OCI-LY1 (cell line): ENCODE measurements at regions not wholly inside any gene's neighbourhood (a gene's known extent, or its start where the extent isn't known, plus 50 kb on each side); places are given as distances from the start of the nearest gene placed in this dataset.

Experiments
- H2AFZ ChIP-seq: fragments of 200-600 bp; sonication (generic), shearing (Covaris generic); 2 replicates; pipeline ENCODE4 v1.6.0; 2014; ENCODE audit warnings: antibody characterized with exemption, mild to moderate bottlenecking, low read length
- H3F3A ChIP-seq: fragments of 200-600 bp; sonication (generic), shearing (Covaris generic); 2 replicates; pipeline ENCODE4 v1.6.0; 2014; ENCODE audit warnings: mild to moderate bottlenecking, antibody characterized with exemption, low read length, moderate library complexity; ENCODE audit not compliant: insufficient read depth
- H3K27ac ChIP-seq: fragments of 200-600 bp; sonication (generic); 2 replicates; pipeline ENCODE4 v1.5.1; 2014; ENCODE audit warnings: low read length, mixed run types, mild to moderate bottlenecking, low read depth; ENCODE audit not compliant: poor library complexity, severe bottlenecking
- H3K27me3 ChIP-seq: fragments of 200-600 bp; sonication (generic); 2 replicates; pipeline ENCODE4 v1.6.0; 2014; ENCODE audit warnings: antibody characterized with exemption, mild to moderate bottlenecking, low read length, moderate library complexity; ENCODE audit not compliant: insufficient read depth
- H3K36me3 ChIP-seq: fragments of 200-600 bp; sonication (generic); 2 replicates; pipeline ENCODE4 v1.6.1; 2014; ENCODE audit warnings: mild to moderate bottlenecking, antibody characterized with exemption, low read length, moderate library complexity, mixed read lengths; ENCODE audit not compliant: insufficient read depth
- H3K4me1 ChIP-seq: fragments of 200-600 bp; sonication (generic); 2 replicates; pipeline ENCODE4 v1.5.1; 2014; ENCODE audit warnings: mild to moderate bottlenecking, low read length, moderate library complexity; ENCODE audit not compliant: insufficient read depth, severe bottlenecking
- H3K4me2 ChIP-seq: fragments of 200-600 bp; sonication (generic), shearing (Covaris generic); 2 replicates; pipeline ENCODE4 v1.6.1; 2014; ENCODE audit warnings: low read length
- H3K4me3 ChIP-seq: fragments of 200-600 bp; sonication (generic); 2 replicates; pipeline ENCODE4 v1.5.1; 2014; ENCODE audit warnings: low read length, low read depth, mild to moderate bottlenecking, mixed read lengths; ENCODE audit not compliant: poor library complexity, severe bottlenecking
- H3K79me2 ChIP-seq: fragments of 200-600 bp; shearing (Covaris generic); 2 replicates; pipeline ENCODE4 v1.6.1; 2016; ENCODE audit warnings: mixed run types, low read length, mixed read lengths; ENCODE audit not compliant: insufficient read depth
- H3K9ac ChIP-seq: fragments of 200-600 bp; sonication (generic), shearing (Covaris generic); 2 replicates; pipeline ENCODE4 v1.6.1; 2014; ENCODE audit warnings: mild to moderate bottlenecking, low read length, mixed read lengths
- H3K9me2 ChIP-seq: fragments of 200-600 bp; sonication (generic), shearing (Covaris generic); 2 replicates; pipeline ENCODE4 v1.6.1; 2014; ENCODE audit warnings: low read depth, mild to moderate bottlenecking, low read length, mixed read lengths
- H3K9me3 ChIP-seq: fragments of 200-600 bp; shearing (Covaris generic); 2 replicates; pipeline ENCODE4 v1.6.1; 2014; ENCODE audit warnings: low read length, mixed read lengths
- H4K20me1 ChIP-seq: fragments of 200-600 bp; sonication (generic), shearing (Covaris generic); 2 replicates; pipeline ENCODE4 v1.6.0; 2016; ENCODE audit warnings: mild to moderate bottlenecking, low read length; ENCODE audit not compliant: insufficient read depth
- CTCF ChIP-seq: fragments of 200-600 bp; sonication (generic), shearing (Covaris generic); IDR thresholded peaks from 2 replicates; pipeline ENCODE4 v1.5.1; 2017; ENCODE audit warnings: mild to moderate bottlenecking, antibody characterized with exemption, low read length, moderate library complexity, mixed read lengths
- EZH2 ChIP-seq: fragments of 200-600 bp; sonication (generic), shearing (Covaris generic); IDR thresholded peaks from 2 replicates; pipeline ENCODE4 v1.8.0; 2017; ENCODE audit warnings: borderline replicate concordance, mixed run types, mild to moderate bottlenecking, antibody characterized with exemption, low read length, moderate library complexity, mixed read lengths

- no peaks in the 10 kb centered on the region for H4K20me1 ChIP-seq
- H3K79me2 ChIP-seq, result no peaks in the 10 kb centered on the region
- no peak overlapping the region for H2AFZ ChIP-seq
- no peaks in the 10 kb centered on the region for H3F3A ChIP-seq
- no peak for TF ChIP-seq CTCF
- no peak for TF ChIP-seq EZH2
- no peaks in the 10 kb centered on the region for H3K27me3 ChIP-seq
- no peaks in the 10 kb centered on the region for H3K36me3 ChIP-seq
- H3K4me1 ChIP-seq, result no peaks in the 10 kb centered on the region
- H3K9me3 ChIP-seq, result no peaks in the 10 kb centered on the region
- H3K9ac ChIP-seq, result no peak overlapping the region
- H3K4me3 ChIP-seq, result no peak overlapping the region
- no peaks in the 10 kb centered on the region for H3K9me2 ChIP-seq
- H3K4me2 ChIP-seq, result no peak overlapping the region
- no peak overlapping the region for H3K27ac ChIP-seq
Measured at GRCh38 chr5:18024542-18024941, 390.3 kb downstream of the TAF11L14 start.

DNA sequence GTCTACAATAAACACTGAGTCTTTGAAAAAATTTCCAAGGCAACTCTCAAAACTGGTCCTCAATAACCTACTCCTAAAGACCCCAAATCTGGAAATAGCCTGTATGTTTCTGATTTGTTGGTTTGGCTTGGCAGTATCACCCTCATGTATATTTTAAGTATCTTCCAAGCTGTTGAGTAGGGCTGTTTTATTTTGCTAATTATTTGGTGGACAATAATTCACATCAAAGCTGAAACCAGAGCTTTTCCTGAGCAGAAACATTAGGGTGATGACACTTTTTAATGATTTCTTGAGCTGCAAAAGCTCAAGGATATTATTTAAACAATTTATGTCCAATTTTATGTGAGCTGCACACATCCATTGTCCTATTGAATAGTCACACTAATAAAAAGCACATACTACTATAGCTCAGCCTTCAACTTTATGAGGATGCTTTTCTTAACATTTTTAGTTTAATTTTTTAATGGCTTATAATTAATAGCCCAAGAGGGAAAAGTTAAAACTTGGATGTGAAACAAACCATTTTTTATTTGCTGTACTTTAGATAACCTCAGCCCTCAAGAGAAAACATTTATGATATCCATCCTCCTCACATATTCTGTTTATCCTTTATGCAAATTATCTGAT, 393.1 kb downstream of the TAF11L14 start:
- H3K4me2 ChIP-seq, result no peak overlapping the region
- no peak overlapping the region for H2AFZ ChIP-seq
- H3K27me3 ChIP-seq, result no peaks in the 10 kb centered on the region
- no peak for TF ChIP-seq EZH2
- no peak for TF ChIP-seq CTCF
- H3K9ac ChIP-seq, result no peak overlapping the region
- no peaks in the 10 kb centered on the region for H3K9me3 ChIP-seq
- H3K79me2 ChIP-seq, result no peaks in the 10 kb centered on the region
- no peaks in the 10 kb centered on the region for H3K36me3 ChIP-seq
- H3K27ac ChIP-seq, result no peak overlapping the region
- H4K20me1 ChIP-seq, result no peaks in the 10 kb centered on the region
- no peaks in the 10 kb centered on the region for H3F3A ChIP-seq
- no peaks in the 10 kb centered on the region for H3K4me1 ChIP-seq
- H3K4me3 ChIP-seq, result no peak overlapping the region
- H3K9me2 ChIP-seq, result no peaks in the 10 kb centered on the region

DNA sequence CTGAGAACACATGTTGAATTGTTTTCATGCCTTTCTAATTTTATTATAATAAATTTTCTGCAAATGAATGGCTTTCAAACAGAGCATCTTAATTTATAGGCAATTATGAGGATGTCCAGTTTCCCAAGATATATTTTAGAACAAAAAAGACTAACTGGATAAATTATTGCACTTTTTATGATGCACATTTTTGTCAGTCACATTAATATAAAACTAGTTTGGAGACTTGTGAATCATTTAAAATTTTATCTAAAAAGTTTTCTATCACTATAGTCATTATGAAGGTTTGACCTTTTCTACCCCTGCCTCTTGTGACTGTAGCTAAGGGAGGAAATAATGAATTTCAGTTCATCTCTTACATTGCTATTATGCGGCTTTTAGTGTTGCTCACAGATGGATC, 393.8 kb downstream of the TAF11L14 start:
- Histone ChIP-seq H3K27me3 (no peaks in the 10 kb centered on the region), H3K9me3 (no peaks in the 10 kb centered on the region), H3K79me2 (no peaks in the 10 kb centered on the region), H2AFZ (no peak overlapping the region), H3K9me2 (no peaks in the 10 kb centered on the region), H3K9ac (no peak overlapping the region), H3K4me3 (no peak overlapping the region), H3F3A (no peaks in the 10 kb centered on the region), H3K4me2 (no peak overlapping the region), H4K20me1 (no peaks in the 10 kb centered on the region), H3K4me1 (no peaks in the 10 kb centered on the region), H3K36me3 (no peaks in the 10 kb centered on the region), H3K27ac (no peak overlapping the region)
- TF ChIP-seq CTCF, result no peak
- TF ChIP-seq EZH2, result no peak
